ENCODE measurements at regions not wholly inside any gene's neighbourhood (a gene's known extent, or its start where the extent isn't known, plus 50 kb on each side); places are given as distances from the start of the nearest gene placed in this dataset.

DNA sequence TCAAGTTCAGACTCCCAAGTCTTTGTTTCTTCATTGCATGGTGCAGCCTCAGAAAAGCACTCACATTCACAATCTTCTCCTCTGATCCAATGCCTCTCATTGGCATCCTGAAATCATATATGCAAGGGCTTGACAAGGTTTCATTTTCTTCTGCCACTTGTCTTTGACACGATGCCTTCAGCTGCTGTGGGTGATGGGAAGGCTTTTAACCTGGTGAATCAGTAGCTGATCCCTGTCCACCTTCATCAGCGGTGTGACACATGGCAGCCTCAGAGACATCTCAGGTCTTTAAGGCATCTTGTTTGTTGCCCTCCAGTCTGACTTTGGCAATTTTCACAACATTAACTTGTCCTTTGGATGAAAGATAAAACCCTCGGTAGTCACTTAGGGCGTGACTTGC, 147.2 kb downstream of the PRELID2 start:
- no peak for TF ChIP-seq CTCF (conservative IDR thresholded peaks at IDR 0.05; ENCODE audit: low read length)
- DNase-seq (ENCODE audit: low read depth) = no peak
- H3K4me3 ChIP-seq (ENCODE audit: low read length) = no peak overlapping the region

- TF ChIP-seq CTCF (conservative IDR thresholded peaks at IDR 0.05; ENCODE audit: low read length) = no peak
- DNase-seq (ENCODE audit: low read depth) = no peak
- H3K4me3 ChIP-seq (ENCODE audit: low read length) = no peak overlapping the region
Measured at GRCh38 chr5:145685417-145685816, 149.7 kb downstream of the PRELID2 start.

DNA sequence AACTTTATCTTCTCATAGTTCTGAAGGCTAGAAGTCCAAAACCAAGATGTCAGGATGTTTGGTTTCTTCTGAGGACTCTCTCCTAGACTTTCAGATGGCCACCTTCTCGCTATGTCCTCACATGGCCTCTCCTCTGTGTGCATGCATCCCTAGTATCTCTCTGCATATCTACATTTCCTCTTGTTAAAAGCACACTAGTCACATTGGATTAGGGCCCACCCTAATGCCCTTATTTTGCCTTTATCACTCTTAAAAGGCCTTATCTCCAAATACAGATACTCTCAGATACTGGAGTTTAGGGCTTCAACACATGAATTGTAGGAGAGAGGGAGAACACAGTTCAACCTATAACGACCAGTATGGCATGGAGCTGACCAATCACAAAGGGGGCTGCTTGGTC, 151.7 kb downstream of the PRELID2 start:
- no peak overlapping the region for H3K4me3 ChIP-seq (ENCODE audit: low read length)
- no peak for TF ChIP-seq CTCF (conservative IDR thresholded peaks at IDR 0.05; ENCODE audit: low read length)

GRCh38 chr5:145682197-145682899, 152.8 kb downstream of the PRELID2 start:
- TF ChIP-seq CTCF (conservative IDR thresholded peaks at IDR 0.05; ENCODE audit: low read length) = no peak
- DNase-seq (ENCODE audit: low read depth) = no peak
- no peak overlapping the region for H3K4me3 ChIP-seq (ENCODE audit: low read length)

More for the DNA sequence above, 151.7 kb downstream of the PRELID2 start:
- no peak for DNase-seq (ENCODE audit: low read depth)

DNA sequence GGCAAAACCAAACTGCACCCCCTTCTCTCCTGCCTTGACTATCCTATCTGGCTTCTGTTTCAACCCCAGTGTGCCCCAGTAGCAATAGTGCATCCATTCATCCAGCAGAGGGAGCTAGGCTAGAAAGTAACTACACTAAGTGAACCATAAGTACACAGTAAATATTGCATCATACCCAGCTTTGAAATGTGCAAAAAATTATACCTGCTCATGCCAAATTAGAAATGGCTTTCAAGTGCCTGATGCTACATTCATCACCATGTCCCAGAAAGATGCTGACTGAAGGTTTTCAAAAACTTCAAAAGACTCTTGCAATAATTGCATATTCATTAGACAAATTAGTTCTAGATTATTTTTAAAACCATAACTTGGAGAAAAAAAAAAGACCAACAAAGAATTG, 153.5 kb downstream of the PRELID2 start:
- H3K4me3 ChIP-seq (ENCODE audit: low read length) = no peak overlapping the region
- DNase-seq (ENCODE audit: low read depth) = peak; percentile 70

DNA sequence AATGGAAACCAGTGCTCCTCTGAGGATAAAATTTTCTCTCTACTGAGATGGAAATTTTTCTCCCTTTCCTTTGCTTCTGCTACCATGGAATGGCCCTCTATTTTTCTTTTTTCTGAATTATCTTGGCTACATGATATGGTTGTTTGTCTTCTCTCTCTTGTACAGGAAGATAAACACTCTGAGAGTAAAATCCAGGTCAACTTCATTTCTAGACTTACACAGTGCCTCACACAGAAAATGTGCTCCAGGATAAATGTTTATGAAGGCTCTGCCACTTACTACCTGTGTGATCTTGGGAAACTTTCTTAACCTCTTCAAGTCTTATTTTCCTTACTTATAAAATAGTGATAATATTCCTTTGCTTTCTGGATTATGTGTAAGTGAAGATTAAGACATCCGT, 153.9 kb downstream of the PRELID2 start:
- H3K4me3 ChIP-seq (ENCODE audit: low read length) = no peak overlapping the region
- no peak for TF ChIP-seq CTCF (conservative IDR thresholded peaks at IDR 0.05; ENCODE audit: low read length)
- DNase-seq (ENCODE audit: low read depth) = no peak

More for the DNA sequence above, 153.5 kb downstream of the PRELID2 start:
- peak; percentile 92 for TF ChIP-seq CTCF (conservative IDR thresholded peaks at IDR 0.05; ENCODE audit: low read length)

- TF ChIP-seq CTCF (conservative IDR thresholded peaks at IDR 0.05; ENCODE audit: low read length) = no peak
- no peak for DNase-seq (ENCODE audit: low read depth)
- H3K4me3 ChIP-seq (ENCODE audit: low read length) = no peak overlapping the region
Measured at GRCh38 chr5:145680767-145681166, 154.4 kb downstream of the PRELID2 start.

Data from AG10803 (cell line).